HUDEP-2 (cell line): ENCODE measurements at regions not wholly inside any gene's neighbourhood (a gene's known extent, or its start where the extent isn't known, plus 50 kb on each side); places are given as distances from the start of the nearest gene placed in this dataset.

Source experiments
- DNase-seq, 76 experiments: peaks; one replicate each; lab custom pipeline; 2025; ENCODE audit not compliant: unreplicated experiment in 76 of 76; lab: John Stamatoyannopoulos, UW

DNA sequence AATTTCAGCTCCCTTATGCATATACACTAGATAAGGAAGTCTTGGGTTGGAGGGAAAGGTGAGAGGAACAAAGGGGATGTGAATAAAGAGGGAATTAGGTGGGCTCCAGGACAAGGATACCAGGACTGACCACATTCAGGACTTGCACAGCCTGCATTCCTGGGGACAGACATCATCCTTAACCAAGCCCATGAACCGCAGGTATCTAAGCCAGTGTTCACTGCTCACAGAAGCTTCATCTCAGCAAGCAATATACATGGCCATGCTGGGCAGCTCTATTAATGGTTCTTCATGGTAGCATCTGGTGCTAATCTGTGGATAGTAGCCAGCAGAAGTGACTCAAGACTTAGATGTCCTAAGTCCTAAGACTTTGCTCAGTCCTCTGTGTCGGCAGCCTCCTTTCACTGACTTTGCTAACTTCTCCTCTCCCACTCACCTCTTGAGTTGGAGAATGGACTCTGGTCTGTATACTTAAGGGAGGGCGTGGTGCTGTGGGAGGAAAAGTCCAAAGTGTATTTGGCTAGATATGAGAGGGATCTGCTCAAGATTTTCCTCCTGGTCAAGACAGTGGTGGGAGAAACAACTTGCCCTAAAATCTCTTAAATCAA lies 136.1 kb downstream of the ASCL1 start:
- DNase-seq, result no peak

DNA sequence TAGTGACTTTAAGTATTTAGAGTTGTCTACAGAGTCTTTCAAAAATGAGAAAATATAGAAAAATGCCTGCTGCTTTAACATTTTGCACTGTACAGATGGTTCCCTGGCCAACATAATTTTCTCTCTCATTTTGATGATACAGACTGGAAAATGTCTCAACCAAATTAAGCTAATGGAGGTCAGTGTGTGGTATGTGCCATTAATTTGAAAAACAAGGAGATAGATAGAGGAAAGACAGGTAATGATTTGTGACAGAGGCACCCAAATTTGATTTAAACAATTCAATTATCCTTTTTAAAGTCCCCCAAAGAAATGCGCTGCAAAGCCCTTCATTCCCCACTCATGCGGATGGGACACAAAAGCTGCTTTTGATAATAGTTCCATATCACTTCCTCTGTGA lies 140.0 kb downstream of the ASCL1 start:
- no peak for DNase-seq

DNA sequence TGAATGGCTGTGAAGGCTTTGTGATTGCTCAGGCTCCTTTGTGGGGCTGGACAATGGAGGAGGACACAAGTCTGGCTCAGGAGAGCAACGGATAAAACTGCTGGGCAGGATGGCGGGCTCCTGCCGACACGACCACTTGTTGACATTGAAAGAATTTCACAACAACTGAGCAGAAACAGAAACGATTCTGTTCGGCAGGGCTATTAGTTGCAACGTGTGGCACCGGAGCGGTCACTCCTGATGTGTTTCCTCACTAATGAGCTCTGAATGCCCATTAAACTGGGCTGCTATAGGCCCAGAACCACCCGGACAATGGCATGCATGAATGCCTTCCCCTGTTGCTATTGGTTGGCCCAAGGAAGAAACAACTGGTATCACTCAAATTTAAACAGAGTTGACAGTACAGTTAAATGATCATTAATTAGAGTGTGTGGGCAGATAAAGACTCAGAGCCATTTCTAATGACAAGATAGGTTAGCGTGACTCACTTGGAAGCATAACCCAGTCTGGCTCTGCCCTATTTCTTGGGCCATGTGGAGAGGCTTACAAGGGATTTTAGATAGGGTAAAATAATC lies 142.9 kb downstream of the ASCL1 start:
- DNase-seq, result no peak

- DNase-seq, result no peak
These were observed 144.8 kb downstream of the ASCL1 start for GRCh38 chr12:103102225-103102744.

DNA sequence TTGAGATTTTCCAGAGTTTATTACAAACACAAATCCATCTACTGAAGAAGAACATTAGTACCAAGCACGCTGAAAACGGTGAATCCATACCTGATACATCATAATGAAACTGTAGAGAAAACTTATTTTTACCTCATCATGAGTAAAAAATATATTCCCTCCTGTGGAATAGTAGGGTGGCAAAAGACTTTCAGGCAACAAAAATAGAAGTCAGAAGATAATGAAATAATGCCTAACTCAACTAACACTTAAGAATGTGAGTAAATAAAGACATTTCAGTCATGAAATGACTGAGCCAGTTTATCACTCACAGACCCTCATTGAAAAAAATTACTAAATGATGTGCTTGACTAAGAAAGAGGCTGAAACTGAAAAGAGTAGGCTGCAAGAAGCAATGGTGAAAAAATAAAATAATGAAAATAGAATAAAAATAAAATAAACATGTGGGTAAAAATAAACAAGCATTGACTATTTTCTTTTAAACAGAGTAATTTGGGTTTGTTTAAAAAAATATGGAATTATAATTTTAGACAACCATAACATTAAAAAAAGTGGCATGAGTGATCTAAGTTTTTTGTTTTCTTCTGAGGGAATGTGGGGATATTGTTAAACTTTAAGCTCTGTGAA lies 148.6 kb downstream of the ASCL1 start:
- DNase-seq, result no peak

- DNase-seq, result no peak
These were observed 152.4 kb downstream of the ASCL1 start for GRCh38 chr12:103109861-103110260.

DNA sequence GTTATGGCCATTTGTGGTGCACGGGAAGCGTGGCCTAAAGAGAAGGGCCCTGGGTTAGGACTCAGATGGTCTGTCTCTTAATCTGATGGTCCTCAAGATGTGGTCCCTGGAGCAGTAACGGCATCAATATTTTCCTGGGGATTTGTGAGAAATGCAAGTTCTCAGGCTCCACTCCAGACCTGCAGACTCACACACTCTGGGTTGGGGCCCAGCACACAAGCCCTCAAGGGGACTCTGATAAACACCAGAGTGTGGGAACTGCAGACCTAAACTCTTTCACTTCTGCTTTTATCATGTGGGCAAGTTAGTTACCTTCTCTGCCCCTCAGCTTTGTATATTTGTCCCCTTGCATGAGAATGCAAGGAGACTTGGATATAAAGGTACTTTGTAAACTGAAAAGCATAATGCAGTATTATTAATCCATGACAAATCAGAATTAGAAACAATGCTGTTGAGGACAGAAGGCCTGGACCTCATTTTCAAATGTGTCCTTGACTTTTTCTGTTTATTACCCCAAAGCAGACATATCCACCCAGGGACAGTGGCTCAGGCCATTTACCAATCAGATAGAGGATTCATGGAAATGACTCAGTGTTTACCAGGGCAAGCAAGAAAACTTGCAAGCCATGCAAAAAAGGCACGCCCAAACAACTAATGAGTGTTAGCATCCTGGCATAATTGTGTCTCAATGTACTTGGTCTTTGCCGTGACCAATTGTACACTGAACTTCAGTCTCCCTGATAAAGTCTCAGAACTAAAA lies 157.0 kb downstream of the ASCL1 start:
- DNase-seq, result peak in 1 of 76 experiments; percentile 3

DNA sequence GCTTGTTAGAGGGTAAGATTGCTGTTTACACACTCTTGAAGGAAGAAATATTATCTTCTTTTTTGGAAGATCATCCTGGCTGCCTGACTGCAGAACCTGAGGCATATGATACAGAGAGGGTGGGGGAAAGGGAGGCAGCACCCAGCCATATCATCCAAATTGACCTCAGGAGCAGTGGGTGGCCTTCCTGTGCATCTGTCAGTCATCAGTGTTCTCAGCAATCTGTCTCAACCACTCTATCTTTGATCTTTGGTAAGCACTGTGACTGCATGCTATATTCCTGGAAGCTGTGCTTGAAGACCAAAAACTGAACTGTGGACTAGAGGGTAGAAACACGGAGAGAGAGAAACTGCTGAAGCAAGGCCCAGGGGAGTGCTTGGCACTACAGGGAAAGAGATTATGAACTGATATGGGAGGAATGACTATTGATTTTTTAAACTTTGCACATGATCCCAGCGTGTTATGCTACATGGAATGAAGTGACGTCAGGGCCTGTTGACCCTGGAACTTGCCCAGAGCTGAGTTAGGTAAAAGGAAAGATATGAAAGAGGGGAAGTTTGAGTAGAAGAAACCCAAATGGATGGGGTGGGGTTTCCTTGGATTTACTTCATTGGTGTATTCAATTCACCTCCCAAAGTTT lies 171.5 kb downstream of the ASCL1 start:
- no peak for DNase-seq

DNA sequence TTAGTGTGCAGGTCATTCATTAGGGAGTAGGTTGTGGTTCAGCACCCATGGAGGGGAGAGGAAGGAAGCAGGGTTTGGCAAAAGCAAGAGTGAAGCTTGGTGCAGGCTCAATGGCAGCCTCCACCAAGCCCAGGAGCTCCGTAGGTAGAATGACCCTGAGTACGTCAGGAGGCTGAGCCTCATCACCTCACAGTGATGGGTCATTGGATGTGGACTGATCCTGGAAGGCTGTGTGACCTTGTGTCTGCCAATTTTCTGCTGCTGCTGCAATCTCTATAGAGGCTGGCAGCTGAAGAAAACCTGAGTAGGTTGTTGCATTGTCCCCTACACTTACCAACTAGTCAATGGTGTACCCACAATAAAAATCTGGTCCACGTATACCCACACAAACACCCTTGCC lies 173.1 kb downstream of the ASCL1 start:
- no peak for DNase-seq

DNA sequence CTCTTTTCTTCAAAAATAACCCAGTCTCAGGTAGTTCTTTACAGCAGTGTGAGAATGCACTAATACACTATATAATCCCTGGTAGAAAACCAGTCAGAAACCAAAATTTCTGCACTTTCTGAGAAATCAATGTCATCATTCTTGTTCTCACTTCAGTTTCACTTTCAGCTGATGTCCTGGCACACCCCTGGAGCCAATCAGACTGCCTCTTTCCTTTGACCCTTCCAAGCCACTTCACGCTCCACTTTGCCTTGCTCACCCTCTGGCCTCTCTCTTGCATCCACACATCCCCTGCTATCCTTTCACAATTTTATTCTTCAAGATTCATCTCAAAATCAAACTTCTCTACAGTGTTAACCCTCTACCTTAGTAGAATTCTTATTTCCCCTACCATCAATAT lies 181.1 kb downstream of the ASCL1 start:
- DNase-seq, result no peak

DNA sequence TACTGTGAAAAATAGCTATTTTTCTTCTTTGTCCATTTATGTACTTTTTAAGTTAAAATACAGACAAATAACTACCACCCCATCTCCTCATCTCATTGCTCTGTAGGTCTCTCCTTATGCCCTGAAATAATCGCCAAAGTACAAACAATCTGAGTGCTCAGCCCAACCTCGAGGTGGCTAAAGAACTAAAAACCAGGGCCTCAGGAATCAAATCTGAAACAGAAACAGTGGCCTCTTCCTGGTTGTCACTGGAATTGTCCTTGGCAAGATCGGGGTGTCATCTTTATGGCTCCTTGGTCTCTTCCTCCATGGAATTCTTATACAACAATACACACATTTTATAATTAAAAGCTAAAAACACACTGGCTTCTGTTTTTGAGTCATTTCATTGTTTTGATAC lies 182.4 kb downstream of the ASCL1 start:
- DNase-seq, result no peak

GRCh38 chr12:103140286-103140685 lies 182.8 kb downstream of the ASCL1 start:
- DNase-seq, result no peak

DNA sequence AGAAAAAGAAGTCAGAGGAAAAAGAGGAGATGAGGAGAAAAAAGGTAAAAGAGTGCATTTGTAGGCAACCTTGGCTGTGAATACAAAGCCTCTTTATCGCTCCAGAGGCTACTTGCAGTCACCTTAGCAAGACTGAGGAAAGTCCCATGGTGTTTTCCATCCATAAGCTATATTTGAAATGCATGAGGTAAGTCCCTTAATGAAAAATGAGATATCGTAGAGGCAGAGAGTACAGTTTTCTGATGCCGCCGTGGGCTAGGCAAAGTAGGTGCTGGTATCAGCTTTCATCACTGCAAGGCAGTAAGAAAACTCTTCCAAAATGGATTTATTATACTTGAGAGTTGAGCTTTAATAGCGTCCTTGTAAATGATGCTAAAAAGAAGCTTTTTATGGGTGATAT lies 186.8 kb downstream of the ASCL1 start:
- no peak for DNase-seq

DNA sequence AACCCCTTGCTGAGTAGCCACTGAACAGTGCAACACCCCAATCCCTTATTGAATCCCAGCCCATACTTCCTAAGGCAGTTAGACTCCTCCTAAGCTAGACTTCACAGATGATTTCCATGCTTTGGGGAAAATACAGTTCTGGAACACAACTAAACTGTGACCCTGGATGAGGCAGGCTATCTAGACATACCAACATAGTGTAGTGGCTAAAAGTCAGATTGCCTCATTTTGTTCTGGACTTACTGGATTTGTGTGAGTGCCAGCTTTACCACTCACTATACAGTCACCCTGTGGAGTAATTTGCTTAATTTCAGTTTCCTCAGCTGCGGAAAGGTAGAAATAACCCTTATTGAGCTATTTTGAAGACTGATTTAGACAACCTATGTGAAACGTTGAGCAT lies 203.1 kb downstream of the ASCL1 start:
- DNase-seq, result no peak

GRCh38 chr12:103161582-103162362 lies 204.3 kb downstream of the ASCL1 start:
- DNase-seq, result no peak

GRCh38 chr12:103166949-103167348 lies 209.5 kb downstream of the ASCL1 start:
- DNase-seq, result no peak

DNA sequence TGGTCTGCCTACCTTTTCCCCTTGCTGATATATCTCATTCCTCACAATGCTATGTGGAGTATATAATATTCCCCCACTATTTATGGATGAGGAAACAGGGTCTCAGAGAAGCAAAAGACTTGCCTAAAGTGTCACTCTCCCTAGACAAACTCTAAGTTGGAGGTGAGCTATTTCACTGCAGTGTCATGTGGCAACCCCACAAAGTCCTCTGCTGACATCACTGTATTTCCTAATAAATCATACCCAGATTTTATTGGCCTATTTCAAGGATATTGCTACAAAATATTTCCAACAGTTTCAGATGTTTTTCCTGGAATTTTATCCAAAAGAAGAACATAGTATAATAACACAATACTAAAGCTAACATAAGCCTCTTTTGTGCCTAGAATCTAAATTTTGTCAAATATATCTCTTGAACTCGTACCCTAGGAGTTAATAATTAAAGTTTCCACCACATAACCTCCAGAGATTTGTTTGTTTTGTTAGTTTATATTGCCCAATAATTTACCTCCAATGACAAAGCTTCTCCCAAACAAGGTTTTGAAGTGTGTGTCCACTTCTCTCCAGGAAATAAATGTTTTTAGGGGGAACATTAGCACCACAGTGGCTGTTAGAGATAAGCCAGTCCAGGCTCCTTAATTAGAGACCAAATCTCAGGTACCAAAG lies 215.1 kb downstream of the ASCL1 start:
- no peak for DNase-seq

- no peak for DNase-seq
These were observed 218.2 kb downstream of the ASCL1 start for GRCh38 chr12:103175625-103176024.

GRCh38 chr12:103177639-103178255 lies 220.3 kb downstream of the ASCL1 start:
- no peak for DNase-seq
